Stimulated activated CD8-positive, alpha-beta memory T cell treated with anti-CD3 and anti-CD28 coated beads, Interleukin-4, amount 100 ng/mL, for 1 hour (primary cell): ENCODE measurements at regions not wholly inside any gene's neighbourhood (a gene's known extent, or its start where the extent isn't known, plus 50 kb on each side); places are given as distances from the start of the nearest gene placed in this dataset.

Experiments
- DNase-seq, 2 donors: peaks; one replicate each; pipeline ENCODE4 v3.0.0-alpha.2; 2020; ENCODE audit warnings: low read depth in 2 of 2, low spot score in 1 of 2

GRCh38 chr4:13133700-13134099 lies 350.4 kb downstream of the RAB28 start:
- DNase-seq = no peak

- no peak for DNase-seq
These were observed 353.3 kb downstream of the RAB28 start for GRCh38 chr4:13130848-13131247.

- DNase-seq = no peak
These were observed 355.0 kb downstream of the RAB28 start for GRCh38 chr4:13129095-13129494.

DNA sequence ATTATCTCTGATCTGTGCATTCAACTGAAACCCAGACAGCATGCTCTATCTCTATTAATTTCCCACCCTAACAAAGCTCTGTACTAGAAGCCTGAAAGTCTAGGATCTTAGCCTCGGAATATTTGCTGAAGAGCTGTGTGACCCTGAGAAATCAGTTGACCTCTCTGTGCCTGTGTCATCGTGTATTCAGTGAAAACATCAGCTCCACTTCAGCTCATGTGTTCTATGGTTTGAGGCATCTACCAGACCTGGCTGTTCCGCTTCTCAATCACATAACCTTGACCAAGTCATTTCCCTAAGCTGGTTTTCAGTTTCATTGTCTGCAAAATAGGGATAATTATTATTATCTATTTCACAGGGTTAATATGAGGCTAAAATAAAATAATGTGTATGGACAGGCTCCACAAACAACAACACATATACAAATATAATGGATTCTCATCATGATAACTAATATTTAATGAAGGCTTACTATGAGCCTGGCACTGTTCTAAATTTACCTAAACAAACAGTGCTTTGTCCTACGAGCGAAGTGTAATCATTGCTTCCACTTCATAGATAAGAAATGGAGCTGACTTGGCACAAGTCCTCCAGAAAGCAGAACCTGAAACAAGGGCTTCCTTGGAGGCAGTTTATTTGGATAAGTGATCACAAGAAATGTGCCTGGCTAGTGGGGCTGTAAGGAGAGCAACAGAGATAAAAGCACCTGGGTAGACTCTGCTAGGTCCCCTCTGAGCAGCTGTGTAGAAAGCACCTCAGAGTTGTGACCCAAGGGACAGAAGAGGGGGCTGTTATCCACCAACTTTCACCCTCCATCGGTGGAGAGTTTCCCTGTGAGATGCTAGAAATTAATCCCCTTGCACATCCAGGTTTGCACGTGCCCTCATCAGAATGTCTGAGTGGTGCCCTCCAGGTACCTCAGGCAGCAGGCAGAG lies 356.9 kb downstream of the RAB28 start:
- DNase-seq = no peak

DNA sequence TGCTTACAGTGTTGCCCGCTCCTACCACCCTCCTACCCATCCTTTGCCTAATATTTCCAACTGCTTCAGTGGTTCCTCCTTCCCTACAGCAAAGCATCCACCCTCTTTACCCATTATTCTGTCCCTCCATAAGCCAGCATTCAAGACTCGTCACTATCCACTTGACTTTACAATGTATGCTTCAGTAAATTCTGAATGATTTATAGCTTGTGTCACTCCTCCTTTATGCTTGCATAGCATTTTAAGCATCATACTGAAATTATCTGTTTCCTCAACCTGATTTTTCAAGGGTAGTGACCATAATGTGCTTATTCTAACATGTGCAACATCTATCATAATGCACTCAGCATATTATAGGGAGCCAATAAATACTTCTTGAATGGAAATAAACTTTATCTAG lies 365.5 kb downstream of the RAB28 start:
- DNase-seq = no peak

DNA sequence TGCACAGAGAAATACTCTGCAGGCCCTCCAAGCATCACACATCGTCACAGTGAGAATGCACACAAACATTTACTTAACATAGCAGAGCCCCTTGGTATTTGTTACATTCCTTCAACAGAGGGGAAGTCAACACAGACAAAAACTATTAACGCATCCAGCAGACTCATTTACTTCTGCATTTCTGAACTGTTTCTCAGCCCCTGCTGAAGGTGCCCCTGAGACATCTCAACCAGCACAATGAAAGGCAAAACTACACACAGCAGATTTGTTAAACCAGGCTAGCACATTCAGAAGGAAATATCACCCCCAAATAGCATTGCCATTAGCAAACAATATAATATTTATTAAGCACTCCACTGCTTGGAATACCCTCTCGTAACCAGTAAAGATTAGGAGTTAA lies 367.0 kb downstream of the RAB28 start:
- no peak for DNase-seq

- no peak for DNase-seq
These were observed 372.1 kb downstream of the RAB28 start for GRCh38 chr4:13112030-13112429.

- DNase-seq = no peak
These were observed 374.6 kb downstream of the RAB28 start for GRCh38 chr4:13109536-13109935.

DNA sequence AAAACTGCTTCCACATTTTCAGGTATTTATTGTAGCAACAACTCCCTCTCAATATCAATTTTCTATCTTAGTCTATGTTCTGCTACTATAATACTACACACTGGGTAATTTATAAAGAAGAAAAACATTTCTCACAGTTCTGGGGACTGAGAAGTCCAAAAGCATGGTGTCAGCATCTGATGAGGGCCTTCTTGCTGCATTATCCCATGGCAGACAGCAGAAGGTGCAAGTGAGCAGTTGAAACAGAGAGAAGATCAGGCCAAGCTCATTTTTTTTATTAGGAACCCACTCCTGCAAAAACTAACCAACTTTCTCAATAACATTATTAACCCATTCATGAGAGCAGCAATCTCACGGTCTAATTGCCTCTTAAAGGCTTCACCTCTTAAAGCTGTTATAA lies 376.0 kb downstream of the RAB28 start:
- DNase-seq = no peak

DNA sequence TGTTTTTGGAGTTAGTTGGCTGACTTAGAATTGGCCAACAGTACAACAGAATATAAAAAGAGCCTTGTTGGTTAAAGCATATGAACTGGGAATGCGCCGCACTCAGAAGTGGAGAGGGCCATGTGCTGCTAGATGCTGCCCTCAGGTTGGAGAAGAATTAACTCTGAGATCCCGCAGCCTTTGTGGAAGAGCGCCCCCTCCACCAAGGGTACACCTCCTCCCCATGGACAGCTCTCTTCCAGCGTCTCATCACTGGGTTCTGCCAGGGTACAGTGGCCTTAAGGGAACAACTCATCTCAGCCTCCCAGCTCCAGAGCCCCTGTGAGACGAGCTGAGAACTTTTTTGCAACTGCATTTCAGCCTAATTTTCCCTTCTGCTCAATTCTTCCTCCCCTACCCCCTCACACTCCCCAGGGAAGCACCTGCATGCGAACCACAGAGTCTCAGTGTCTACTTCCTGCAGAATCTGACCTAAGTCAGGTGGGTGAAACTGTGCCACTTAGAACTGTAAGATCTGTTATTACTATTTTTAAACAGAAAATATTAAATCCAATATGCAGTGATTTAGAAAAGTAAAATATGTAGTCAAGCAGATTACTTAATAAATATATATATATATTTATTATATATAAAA lies 380.6 kb downstream of the RAB28 start:
- DNase-seq = no peak

DNA sequence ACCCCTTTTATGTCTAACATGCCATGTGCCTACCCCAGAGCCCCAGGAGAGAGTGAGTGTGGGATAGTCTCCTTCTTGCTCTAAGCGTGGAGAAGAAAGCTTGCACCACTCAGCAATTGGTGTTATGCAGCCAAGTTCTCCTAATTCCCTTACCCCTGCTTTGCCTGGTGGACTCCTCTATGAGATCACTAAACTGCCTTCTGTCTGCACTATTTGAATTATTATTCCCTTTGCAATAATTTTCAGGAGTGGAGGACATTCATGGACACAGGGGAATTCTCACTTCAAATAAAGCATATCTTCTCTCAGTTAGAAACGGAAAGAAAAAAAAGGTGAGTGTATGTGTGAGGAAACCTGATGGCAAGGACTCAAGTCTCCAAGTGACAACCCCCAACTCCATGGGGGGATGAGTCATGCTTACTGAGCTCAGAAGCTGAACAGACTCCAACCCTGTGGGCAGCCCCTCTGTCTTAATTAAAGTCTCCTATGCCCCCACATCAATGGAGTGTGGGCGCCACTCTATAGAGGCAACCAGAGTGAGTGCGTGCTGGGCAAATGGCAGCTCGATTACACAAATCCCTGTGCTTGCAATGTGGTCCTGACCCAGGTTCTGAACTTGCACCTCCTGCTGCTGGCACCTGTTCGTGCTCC lies 381.9 kb downstream of the RAB28 start:
- no peak for DNase-seq

DNA sequence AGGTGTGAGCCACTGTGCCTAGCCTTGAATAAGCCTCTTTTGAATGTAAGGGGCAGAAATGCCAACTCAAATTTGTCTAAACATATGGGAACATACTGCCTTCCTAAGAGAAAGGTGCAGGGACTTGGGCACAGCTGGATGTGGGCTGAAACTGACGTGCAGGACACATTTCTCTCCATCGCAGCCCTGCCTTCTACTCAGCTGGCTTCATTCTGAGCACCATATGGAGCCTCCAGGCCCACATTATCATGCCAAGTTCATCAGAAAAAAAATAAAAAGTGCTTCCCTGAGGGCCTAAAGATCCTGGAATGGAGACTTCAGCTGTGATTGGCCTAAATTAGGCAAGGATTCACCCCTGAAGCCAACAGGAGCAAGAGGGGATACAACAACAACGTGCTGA lies 386.2 kb downstream of the RAB28 start:
- no peak for DNase-seq

- DNase-seq = no peak
These were observed 388.4 kb downstream of the RAB28 start for GRCh38 chr4:13095722-13096121.

DNA sequence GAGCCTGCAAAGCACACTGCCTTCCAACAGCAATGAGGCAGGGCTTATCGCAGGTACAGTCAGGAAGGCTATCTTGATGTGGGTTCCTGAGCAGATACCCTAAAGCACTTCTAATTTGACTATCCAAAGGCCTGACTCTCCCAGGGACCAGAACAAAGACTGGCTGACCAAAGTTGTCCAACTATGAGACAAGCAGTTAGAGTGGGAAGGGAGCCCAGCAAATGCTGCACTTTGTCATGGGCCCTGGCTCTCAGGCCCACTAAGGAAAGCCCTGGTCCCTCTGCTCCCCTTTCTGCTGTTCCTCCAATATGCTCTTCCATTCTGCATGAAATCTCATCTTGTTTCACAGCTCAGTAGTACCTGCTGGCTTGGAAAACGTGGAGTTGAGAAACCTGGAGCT lies 391.0 kb downstream of the RAB28 start:
- no peak for DNase-seq

GRCh38 chr4:13092702-13093101 lies 391.4 kb downstream of the RAB28 start:
- DNase-seq = no peak

DNA sequence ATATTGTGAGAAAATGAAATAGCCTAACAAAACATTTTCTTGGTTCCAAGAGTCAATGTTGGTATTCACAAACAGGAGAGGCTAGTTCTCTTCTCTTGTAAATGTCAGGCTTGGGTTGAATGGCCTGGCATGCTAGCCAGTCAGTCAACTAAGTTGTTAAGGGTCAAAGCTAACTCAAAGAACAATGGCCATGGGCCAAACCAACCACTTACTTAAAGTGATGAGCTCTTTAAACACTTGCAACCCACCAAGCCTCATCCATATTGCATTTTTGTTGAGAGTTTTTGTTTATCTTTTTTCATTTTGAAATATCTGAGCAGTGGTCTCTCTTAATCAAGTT lies 394.5 kb downstream of the RAB28 start:
- DNase-seq = no peak

DNA sequence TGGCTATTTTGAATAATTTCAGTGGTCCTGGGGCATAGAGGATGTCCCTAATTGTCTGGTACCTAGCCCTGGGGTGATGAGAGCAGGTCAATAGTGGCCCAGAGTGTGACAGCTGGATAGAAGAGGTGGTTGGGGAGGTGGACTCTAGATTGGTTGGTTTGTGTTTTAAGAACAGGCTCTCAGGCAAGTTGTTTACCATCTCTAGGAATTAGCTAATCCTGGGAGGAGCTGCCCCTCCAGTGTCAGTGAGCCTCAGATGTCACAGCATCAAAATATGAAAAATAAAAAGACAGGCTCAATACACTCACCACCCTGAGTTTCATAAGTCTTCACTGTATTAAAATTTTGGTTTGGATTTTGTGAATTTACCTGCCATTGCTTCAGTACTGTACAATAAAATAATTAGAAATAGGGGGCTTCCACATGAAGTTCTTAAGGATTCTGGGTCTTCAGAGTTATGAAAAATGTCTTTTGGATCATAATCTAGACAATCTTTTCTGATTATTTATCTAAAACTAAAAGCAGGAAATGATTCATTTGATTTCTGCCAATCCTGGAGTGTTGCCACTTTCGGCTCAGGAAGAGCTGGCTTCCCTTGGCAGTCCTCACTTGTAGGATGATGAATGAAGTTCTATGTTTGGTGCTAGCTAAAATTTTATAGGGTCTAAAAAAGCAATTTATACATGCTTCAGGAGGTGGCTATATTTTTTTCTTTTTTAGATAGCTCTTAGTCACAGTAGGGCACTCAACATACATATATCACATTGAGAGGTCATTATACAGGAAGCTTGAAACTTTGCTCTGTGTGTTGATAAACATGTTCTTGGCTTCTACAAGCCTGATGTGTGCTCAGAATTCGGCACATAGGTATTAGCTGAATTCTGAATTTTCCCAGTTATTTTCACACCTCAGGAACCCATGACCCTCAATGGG lies 395.1 kb downstream of the RAB28 start:
- no peak for DNase-seq

DNA sequence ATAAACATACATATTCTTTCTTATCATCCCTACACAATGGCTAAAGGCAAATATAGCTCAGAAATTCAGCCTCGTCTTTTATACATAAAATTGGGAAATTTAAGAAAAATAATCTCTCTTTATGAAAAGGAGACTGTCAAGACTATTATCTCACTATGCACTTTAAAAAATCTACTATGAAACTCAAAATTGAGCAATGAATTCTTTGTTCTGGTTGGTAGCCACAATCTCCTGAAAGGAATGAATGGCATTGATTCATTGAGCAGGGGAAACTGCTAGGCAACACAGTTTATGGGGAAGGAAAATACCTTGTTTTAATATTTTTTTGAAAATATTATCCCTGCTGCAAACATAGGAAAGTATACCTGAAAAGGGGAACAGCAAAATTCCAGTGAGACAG lies 397.1 kb downstream of the RAB28 start:
- no peak for DNase-seq

DNA sequence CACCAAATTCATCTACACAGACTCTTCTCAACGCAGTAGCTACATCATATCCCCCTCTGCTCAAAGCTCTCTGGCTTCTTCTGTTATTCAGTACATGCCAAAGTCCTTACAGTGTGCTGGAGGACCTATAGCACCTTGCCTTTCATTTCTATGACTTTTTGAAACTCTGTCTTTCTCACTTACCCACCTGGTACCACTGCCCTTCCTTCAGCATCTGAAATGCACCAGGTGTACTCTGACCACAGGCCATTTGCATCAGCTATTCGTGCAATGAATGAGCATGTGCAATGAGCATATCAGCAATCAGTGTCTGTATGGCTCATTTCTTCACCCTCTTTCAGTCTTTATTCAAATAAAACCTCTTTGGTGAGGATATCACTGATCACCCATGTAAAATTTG lies 399.9 kb downstream of the RAB28 start:
- no peak for DNase-seq

- DNase-seq = no peak
These were observed 402.3 kb downstream of the RAB28 start for GRCh38 chr4:13081830-13082229.

DNA sequence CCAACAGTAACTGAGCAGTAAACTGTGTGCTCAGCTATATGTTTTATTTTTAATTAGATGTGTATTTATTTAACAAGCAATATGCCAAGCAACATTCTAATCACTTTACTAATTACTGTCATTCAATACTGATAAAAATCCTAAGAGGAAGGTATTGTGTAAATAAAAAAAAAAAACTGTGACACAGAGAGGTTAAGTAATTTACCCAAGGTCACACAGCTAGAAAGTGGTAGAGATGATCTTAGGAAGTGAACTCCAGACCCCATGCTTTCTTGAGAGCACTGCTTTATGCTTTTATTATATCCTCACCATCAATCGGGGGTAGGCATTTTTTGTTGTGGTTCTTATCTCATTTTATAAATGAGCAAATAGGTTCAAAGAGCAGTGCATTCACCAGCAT lies 417.1 kb downstream of the RAB28 start:
- DNase-seq = no peak
